Gastrocnemius medialis (tissue), 4 donors: ENCODE measurements at regions not wholly inside any gene's neighbourhood (a gene's known extent, or its start where the extent isn't known, plus 50 kb on each side); places are given as distances from the start of the nearest gene placed in this dataset.
"Not testable (repeated sequence)": the region's sequence is repeated elsewhere in the genome, so short reads cannot be mapped to it uniquely, and the experiment has no call there.

Source experiments
- CTCF ChIP-seq, 5 experiments: fragments of 450-650 bp in 3 of 5; fragments of 200-600 bp in 2 of 5; sonication (generic) in 2 of 5; IDR thresholded peaks in 4 of 5; conservative IDR thresholded peaks in 1 of 5; 1 replicate in 4 of 5; 2 replicates in 1 of 5; pipeline ENCODE4 v1.5.1; 2016 to 2019; ENCODE audit warnings: antibody characterized with exemption in 5 of 5, mild to moderate bottlenecking in 3 of 5, moderate library complexity in 3 of 5
- POLR2A ChIP-seq, 2 donors: fragments of 450-650 bp; IDR thresholded peaks; one replicate each; pipeline ENCODE4 v1.6.1; 2017; ENCODE audit warnings: antibody characterized with exemption in 2 of 2, mild to moderate bottlenecking in 2 of 2, moderate library complexity in 2 of 2

GRCh38 chrX:80574486-80575086 is 154.3 kb downstream of the TENT5D start:
- TF ChIP-seq POLR2A (IDR thresholded peaks at IDR 0.05); CTCF (IDR thresholded peaks at IDR 0.05 in 4 of 5, conservative IDR thresholded peaks at IDR 0.05 in 1 of 5): not testable (repeated sequence)
